Naive thymus-derived CD4-positive, alpha-beta T cell (primary cell): ENCODE measurements at regions not wholly inside any gene's neighbourhood (a gene's known extent, or its start where the extent isn't known, plus 50 kb on each side); places are given as distances from the start of the nearest gene placed in this dataset.

Experiments used
- ATAC-seq: fragments of 150-1000 bp; cut with Tn5 transposase; 2 replicates; pipeline ENCODE4 v1.10.0; 2021; ENCODE audit warnings: mild to moderate bottlenecking, moderate library complexity
- CTCF ChIA-PET: fragments of 350-600 bp; sonication (Branson Sonifier 250); formaldehyde crosslinking; loops from one replicate; lab custom pipeline; 2021; ENCODE audit warnings: antibody characterized with exemption; lab: Charles Lee
- POLR2A ChIA-PET: fragments of 350-600 bp; sonication (Branson Sonifier 250); formaldehyde crosslinking; loops from one replicate; lab custom pipeline; 2021; ENCODE audit warnings: antibody characterized with exemption, inconsistent platforms; lab: Charles Lee
- DNase-seq, 9 donors: peaks; one replicate each; pipeline versions ENCODE4 v3.0.0 to v3.0.0-alpha.2; 2020 to 2022; ENCODE audit warnings: mixed read lengths in 1 of 9
- H3K27ac ChIP-seq: one replicate; pipeline ENCODE4 v1.7.0; 2013; ENCODE audit warnings: mild to moderate bottlenecking, low read depth, low read length, moderate library complexity
- H3K27me3 ChIP-seq, 2 donors: one replicate each; pipeline ENCODE4 v1.7.0; 2013; ENCODE audit warnings: low read length in 2 of 2, mild to moderate bottlenecking in 2 of 2, moderate library complexity in 2 of 2; ENCODE audit not compliant: control insufficient read depth in 2 of 2, insufficient read depth in 2 of 2
- H3K36me3 ChIP-seq, 3 experiments: 1 replicate in 2 of 3; 2 replicates in 1 of 3; pipeline ENCODE4 v1.7.0; 2013; ENCODE audit warnings: low read length in 3 of 3, mild to moderate bottlenecking in 3 of 3, moderate library complexity in 1 of 3; ENCODE audit not compliant: insufficient read depth in 3 of 3, control insufficient read depth in 2 of 3
- H3K4me1 ChIP-seq, 2 donors: one replicate each; pipeline ENCODE4 v1.7.0; 2013; ENCODE audit warnings: low read length in 2 of 2, mild to moderate bottlenecking in 2 of 2, moderate library complexity in 1 of 2; ENCODE audit not compliant: control insufficient read depth in 2 of 2, insufficient read depth in 2 of 2
- H3K4me3 ChIP-seq: 2 replicates; pipeline ENCODE4 v1.7.0; 2013; ENCODE audit warnings: mild to moderate bottlenecking, low read length
- H3K9me3 ChIP-seq, 3 experiments: 1 replicate in 2 of 3; 2 replicates in 1 of 3; pipeline ENCODE4 v1.7.0; 2013; ENCODE audit warnings: low read length in 3 of 3; ENCODE audit not compliant: control insufficient read depth in 2 of 3
- H3K27ac Mint-ChIP-seq, 9 donors: one replicate each; pipeline ENCODE4 v1.8.0; 2020 to 2022; ENCODE audit warnings: mixed read lengths in 9 of 9, mild to moderate bottlenecking in 8 of 9, moderate library complexity in 5 of 9, inconsistent platforms in 2 of 9
- H3K27me3 Mint-ChIP-seq, 5 donors: one replicate each; pipeline ENCODE4 v1.8.0; 2021 to 2022; ENCODE audit warnings: mixed read lengths in 5 of 5, mild to moderate bottlenecking in 1 of 5
- H3K36me3 Mint-ChIP-seq, 5 donors: one replicate each; pipeline ENCODE4 v1.8.0; 2020 to 2022; ENCODE audit warnings: mixed read lengths in 5 of 5, mild to moderate bottlenecking in 3 of 5, inconsistent platforms in 1 of 5
- H3K4me1 Mint-ChIP-seq, 7 donors: one replicate each; pipeline ENCODE4 v1.8.0; 2020 to 2022; ENCODE audit warnings: mixed read lengths in 7 of 7, mild to moderate bottlenecking in 3 of 7, inconsistent platforms in 1 of 7
- H3K4me3 Mint-ChIP-seq, 10 donors: one replicate each; pipeline ENCODE4 v1.8.0; 2020 to 2022; ENCODE audit warnings: mild to moderate bottlenecking in 10 of 10, mixed read lengths in 10 of 10, moderate library complexity in 6 of 10, inconsistent platforms in 2 of 10
- H3K9me3 Mint-ChIP-seq, 11 donors: one replicate each; pipeline ENCODE4 v1.8.0; 2020 to 2022; ENCODE audit warnings: mixed read lengths in 11 of 11, mild to moderate bottlenecking in 4 of 11, inconsistent platforms in 1 of 11, moderate library complexity in 1 of 11
- intact Hi-C, 2 donors: fragments of 100-400 bp; cut with micrococcal nuclease; formaldehyde crosslinking; loops; one replicate each; pipeline ENCODE4 v1.15.1; 2023

DNA sequence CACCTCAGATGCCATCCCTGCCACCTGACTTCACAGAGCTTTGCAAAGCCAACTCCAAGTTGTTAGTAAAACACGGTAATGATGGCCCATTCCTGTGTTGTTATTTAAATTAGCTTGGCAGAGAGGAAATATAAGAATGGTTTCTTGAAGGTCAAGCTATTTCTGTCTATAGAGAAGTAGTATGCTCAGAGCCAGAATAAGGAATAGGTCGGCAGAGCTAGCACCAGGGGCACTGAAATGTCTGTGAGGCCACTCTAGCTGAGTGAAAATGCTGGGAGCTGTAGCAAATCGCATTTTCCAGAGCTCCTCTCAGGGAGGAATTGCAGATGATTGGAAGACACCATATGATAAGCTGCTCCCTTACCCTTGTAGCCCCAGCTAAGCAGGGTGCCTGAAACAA lies 615.4 kb upstream of the NR3C2 start:
- Mint-ChIP-seq H3K4me1 (no peaks in the 10 kb centered on the region), H3K27ac (no peak overlapping the region), H3K36me3 (no peaks in the 10 kb centered on the region), H3K9me3 (peaks cover 0 to 2% (median 0%) of the 10 kb centered on the region in 11 donors), H3K4me3 (no peak overlapping the region), H3K27me3 (peaks cover 0 to 8% (median 4%) of the 10 kb centered on the region in 5 donors)
- POLR2A ChIA-PET: no interaction called here
- no peaks in the 10 kb centered on the region for H3K9me3 ChIP-seq
- no peak overlapping the region for H3K4me3 ChIP-seq
- ATAC-seq: no peak
- intact Hi-C loops: no loop called here
- H3K36me3 ChIP-seq: no peaks in the 10 kb centered on the region
- no peak for DNase-seq
- H3K27me3 ChIP-seq: no peaks in the 10 kb centered on the region
- CTCF ChIA-PET: interaction anchor here (0.6 kb wide), 1 partner anchor 1337 kb away, joined by 3 read pairs; no protein-coding TSS in a partner anchor
- H3K4me1 ChIP-seq: no peaks in the 10 kb centered on the region
- no peak overlapping the region for H3K27ac ChIP-seq

DNA sequence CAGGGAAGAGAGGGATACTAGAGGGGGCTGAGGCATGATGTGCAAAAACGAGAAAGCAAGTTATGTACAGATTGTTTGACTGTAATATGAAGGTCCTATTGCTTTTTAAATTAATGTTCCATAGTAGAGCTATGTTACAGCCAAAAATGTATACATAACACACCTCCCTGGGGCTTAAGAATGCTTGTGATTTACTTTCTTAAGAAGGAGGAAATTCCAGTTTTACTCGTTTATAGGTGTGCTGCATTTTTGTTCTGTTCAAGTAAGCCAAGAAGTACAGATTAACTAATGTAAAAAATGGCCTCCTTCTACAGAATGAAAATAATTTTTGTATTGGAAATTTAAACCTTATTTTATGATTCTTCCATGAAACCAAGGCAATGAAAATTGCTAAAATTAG lies 614.4 kb upstream of the NR3C2 start:
- ATAC-seq (no peak), DNase-seq (no peak)
- Histone ChIP-seq H3K27ac (no peak overlapping the region), H3K9me3 (no peaks in the 10 kb centered on the region), H3K4me3 (no peak overlapping the region), H3K27me3 (no peaks in the 10 kb centered on the region), H3K4me1 (no peaks in the 10 kb centered on the region), H3K36me3 (no peaks in the 10 kb centered on the region)
- CTCF ChIA-PET: no interaction called here
- H3K4me1 Mint-ChIP-seq: no peaks in the 10 kb centered on the region
- H3K4me3 Mint-ChIP-seq: no peak overlapping the region
- H3K9me3 Mint-ChIP-seq: peaks cover 0 to 2% (median 0%) of the 10 kb centered on the region in 11 donors
- H3K27ac Mint-ChIP-seq: no peak overlapping the region
- POLR2A ChIA-PET: no interaction called here
- intact Hi-C loops: no loop called here
- H3K36me3 Mint-ChIP-seq: no peaks in the 10 kb centered on the region
- H3K27me3 Mint-ChIP-seq: peaks cover 0 to 8% (median 4%) of the 10 kb centered on the region in 5 donors

DNA sequence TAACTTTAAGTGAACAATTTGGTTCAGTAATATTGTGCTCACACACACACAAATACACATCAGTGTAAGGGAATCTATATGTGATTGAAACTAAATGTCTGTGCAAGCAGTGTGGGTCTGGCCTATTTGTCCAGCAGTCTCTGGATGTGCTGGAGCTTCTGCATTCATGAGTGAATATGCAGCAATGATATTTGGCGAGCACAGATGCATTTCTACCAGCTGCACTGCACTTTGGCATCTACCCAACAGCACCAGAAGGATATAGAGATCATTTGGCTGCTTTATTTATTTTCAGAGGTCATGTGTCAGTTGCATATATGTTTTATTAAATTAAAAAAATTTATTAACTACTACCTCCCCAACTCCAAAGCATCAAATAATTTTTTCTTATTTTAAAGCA lies 613.4 kb upstream of the NR3C2 start:
- intact Hi-C loops: no loop called here
- CTCF ChIA-PET: interaction anchor here (0.6 kb wide), 1 partner anchor 1010 kb away, joined by 3 read pairs; no protein-coding TSS in a partner anchor
- Mint-ChIP-seq H3K27me3 (peaks cover 0 to 8% (median 4%) of the 10 kb centered on the region in 5 donors), H3K4me3 (no peak overlapping the region), H3K27ac (no peak overlapping the region), H3K9me3 (peaks cover 0 to 2% (median 0%) of the 10 kb centered on the region in 11 donors), H3K4me1 (peaks cover 0 to 2% (median 0%) of the 10 kb centered on the region in 7 donors), H3K36me3 (no peaks in the 10 kb centered on the region)
- H3K9me3 ChIP-seq: no peaks in the 10 kb centered on the region
- no peak overlapping the region for H3K4me3 ChIP-seq
- H3K4me1 ChIP-seq: no peaks in the 10 kb centered on the region
- DNase-seq (no peak), ATAC-seq (no peak)
- no peaks in the 10 kb centered on the region for H3K27me3 ChIP-seq
- H3K27ac ChIP-seq: no peak overlapping the region
- no peaks in the 10 kb centered on the region for H3K36me3 ChIP-seq
- POLR2A ChIA-PET: no interaction called here

DNA sequence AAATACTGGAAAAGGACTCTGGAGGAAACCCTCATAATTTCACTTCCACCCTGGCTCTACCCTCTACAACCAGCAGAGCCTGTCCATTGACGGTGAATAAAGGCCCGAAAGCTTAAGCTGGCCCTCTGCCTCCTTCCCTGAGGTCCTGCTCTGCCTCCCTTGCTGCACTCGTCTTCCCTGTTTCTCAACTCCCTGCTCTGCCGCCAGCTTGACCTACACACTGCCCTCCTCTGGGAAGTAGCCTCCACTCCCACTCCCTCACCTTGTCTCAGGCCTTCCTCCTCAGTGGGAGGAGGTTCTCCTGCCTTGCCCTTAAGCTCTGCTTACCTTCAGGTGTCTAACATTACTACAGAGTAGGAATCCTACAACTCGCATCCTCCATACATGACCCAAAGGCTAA lies 608.6 kb upstream of the NR3C2 start:
- ChIA-PET CTCF (no interaction called here), POLR2A (no interaction called here)
- Histone ChIP-seq H3K4me1 (no peaks in the 10 kb centered on the region), H3K27me3 (no peaks in the 10 kb centered on the region), H3K4me3 (no peak overlapping the region), H3K36me3 (no peaks in the 10 kb centered on the region), H3K27ac (no peak overlapping the region), H3K9me3 (no peaks in the 10 kb centered on the region)
- Mint-ChIP-seq H3K9me3 (peaks cover 0 to 8% (median 0%) of the 10 kb centered on the region in 11 donors), H3K4me3 (no peak overlapping the region), H3K4me1 (peaks cover 0 to 2% (median 0%) of the 10 kb centered on the region in 7 donors), H3K36me3 (no peaks in the 10 kb centered on the region), H3K27ac (no peak overlapping the region), H3K27me3 (no peaks in the 10 kb centered on the region)
- ATAC-seq (no peak), DNase-seq (no peak)
- intact Hi-C loops: no loop called here

DNA sequence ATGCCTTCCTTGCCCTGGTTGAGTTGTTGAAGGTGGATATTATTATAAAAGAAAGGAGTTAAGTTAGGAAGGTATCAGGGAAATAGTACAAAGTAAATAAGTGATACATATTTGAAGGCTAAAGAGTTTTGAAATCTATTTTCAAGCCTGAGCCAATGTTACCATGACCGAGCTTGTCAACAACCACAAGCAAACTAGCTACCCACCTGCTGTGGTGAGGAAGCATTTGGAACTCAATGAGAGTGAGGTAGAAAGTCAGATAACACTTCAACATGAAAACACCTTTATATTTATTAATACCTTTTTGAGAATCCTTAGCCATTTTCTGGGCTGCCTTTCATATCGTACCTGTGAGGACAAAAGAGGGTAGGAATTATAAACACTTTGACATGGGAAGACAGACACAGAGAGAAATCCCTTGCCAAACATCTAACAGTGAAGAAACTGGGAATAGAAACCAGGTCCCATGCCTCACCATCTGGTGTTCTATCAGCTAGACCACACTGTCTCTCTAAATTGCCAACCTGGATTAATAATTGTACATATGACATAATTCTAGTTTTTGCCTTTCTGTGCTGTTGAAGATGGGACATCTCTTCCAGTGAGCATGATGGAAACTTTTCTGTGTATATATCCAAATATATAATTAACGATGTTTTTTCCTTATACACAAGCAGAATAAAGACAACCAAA lies 606.4 kb upstream of the NR3C2 start:
- POLR2A ChIA-PET: no interaction called here
- Histone ChIP-seq H3K36me3 (no peaks in the 10 kb centered on the region), H3K27me3 (no peaks in the 10 kb centered on the region), H3K4me3 (no peak overlapping the region), H3K9me3 (no peaks in the 10 kb centered on the region), H3K27ac (no peak overlapping the region), H3K4me1 (no peaks in the 10 kb centered on the region)
- Mint-ChIP-seq H3K9me3 (peaks cover 0 to 15% (median 4%) of the 10 kb centered on the region in 11 donors), H3K36me3 (no peaks in the 10 kb centered on the region), H3K27ac (no peak overlapping the region), H3K4me3 (no peak overlapping the region), H3K4me1 (peaks cover 0 to 2% (median 0%) of the 10 kb centered on the region in 7 donors), H3K27me3 (peaks cover 0 to 5% (median 0%) of the 10 kb centered on the region in 5 donors)
- DNase-seq (no peak), ATAC-seq (no peak)
- intact Hi-C loops: no loop called here
- CTCF ChIA-PET: no interaction called here

DNA sequence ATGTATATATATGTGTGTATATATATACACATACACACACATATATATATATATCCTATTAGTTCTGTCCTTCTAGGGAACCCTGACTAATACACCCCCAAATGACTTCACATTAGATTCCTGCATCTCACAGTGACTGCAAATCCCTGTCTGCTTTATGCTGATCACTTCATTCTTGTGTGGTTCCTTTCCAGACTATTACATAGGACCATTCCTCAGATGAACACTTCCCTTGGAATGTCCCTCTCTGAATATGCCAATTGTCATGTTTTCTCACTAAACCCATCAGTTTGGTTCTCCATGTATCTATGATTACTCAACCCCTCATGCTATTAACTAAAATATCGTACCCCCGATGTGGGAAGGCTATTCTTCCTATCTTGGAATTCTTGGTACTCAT lies 605.2 kb upstream of the NR3C2 start:
- H3K4me3 ChIP-seq: no peak overlapping the region
- CTCF ChIA-PET: no interaction called here
- H3K9me3 ChIP-seq: no peaks in the 10 kb centered on the region
- Mint-ChIP-seq H3K27me3 (peaks cover 0 to 5% (median 0%) of the 10 kb centered on the region in 5 donors), H3K36me3 (no peaks in the 10 kb centered on the region), H3K9me3 (peaks cover 0 to 15% (median 4%) of the 10 kb centered on the region in 11 donors), H3K4me1 (peaks cover 0 to 2% (median 0%) of the 10 kb centered on the region in 7 donors), H3K4me3 (no peak overlapping the region), H3K27ac (no peak overlapping the region)
- no peaks in the 10 kb centered on the region for H3K27me3 ChIP-seq
- H3K27ac ChIP-seq: no peak overlapping the region
- H3K4me1 ChIP-seq: no peaks in the 10 kb centered on the region
- DNase-seq: no peak
- no peak for ATAC-seq
- intact Hi-C loops: no loop called here
- no peaks in the 10 kb centered on the region for H3K36me3 ChIP-seq
- POLR2A ChIA-PET: no interaction called here

DNA sequence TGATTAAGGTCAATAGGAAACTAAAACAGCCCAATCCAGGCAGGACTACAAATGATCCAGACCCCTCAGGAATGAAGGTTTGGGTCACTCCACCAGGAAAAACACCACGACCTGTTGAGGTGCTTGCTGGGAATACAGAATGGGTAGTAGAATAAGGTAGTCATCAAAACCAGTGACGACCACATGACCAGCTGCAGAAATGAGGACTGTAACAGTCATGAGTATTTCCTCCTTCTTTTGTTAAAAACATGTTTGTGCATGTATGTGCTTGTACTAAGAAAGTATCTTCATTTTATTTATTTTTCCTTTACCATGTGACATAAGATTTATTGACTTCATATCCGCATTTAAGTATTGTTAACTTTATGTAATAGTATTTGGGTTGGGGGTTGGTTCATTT lies 603.5 kb upstream of the NR3C2 start:
- Mint-ChIP-seq H3K4me1 (no peaks in the 10 kb centered on the region), H3K36me3 (no peaks in the 10 kb centered on the region), H3K9me3 (peaks cover 0 to 24% (median 9%) of the 10 kb centered on the region in 11 donors), H3K27ac (no peak overlapping the region), H3K4me3 (no peak overlapping the region), H3K27me3 (peaks cover 0 to 5% (median 0%) of the 10 kb centered on the region in 5 donors)
- H3K4me3 ChIP-seq: no peak overlapping the region
- DNase-seq: no peak
- CTCF ChIA-PET: no interaction called here
- no peak for ATAC-seq
- no peak overlapping the region for H3K27ac ChIP-seq
- no peaks in the 10 kb centered on the region for H3K9me3 ChIP-seq
- no peaks in the 10 kb centered on the region for H3K27me3 ChIP-seq
- intact Hi-C loops: no loop called here
- H3K4me1 ChIP-seq: no peaks in the 10 kb centered on the region
- H3K36me3 ChIP-seq: no peaks in the 10 kb centered on the region
- POLR2A ChIA-PET: no interaction called here
